ENCODE measurements at regions not wholly inside any gene's neighbourhood (a gene's known extent, or its start where the extent isn't known, plus 50 kb on each side); places are given as distances from the start of the nearest gene placed in this dataset.

DNA sequence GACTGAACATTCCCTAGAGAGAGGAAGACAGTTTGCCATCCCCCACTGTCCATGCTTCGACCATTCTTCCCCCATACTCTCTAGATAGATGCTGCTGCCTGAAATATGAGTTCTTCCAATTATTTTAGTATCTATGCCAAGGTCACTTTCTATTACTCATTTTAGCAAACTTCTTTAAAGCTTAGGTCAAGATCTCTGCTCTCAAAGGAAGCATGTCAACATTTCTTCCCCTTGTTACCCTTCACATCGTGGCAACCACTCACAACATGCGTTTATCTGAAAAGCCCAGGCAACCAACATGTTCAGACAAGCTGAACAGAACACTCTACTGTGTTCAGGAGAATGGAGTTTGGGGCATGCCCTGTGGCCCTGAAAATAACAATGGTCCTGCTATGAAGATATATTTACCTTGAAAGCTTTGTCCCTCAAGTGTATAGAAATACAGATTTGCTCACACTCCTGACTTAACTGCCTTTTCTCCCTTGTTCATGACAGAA lies 138.4 kb upstream of the KIF2A start:
- TF ChIP-seq, protein P1, sequence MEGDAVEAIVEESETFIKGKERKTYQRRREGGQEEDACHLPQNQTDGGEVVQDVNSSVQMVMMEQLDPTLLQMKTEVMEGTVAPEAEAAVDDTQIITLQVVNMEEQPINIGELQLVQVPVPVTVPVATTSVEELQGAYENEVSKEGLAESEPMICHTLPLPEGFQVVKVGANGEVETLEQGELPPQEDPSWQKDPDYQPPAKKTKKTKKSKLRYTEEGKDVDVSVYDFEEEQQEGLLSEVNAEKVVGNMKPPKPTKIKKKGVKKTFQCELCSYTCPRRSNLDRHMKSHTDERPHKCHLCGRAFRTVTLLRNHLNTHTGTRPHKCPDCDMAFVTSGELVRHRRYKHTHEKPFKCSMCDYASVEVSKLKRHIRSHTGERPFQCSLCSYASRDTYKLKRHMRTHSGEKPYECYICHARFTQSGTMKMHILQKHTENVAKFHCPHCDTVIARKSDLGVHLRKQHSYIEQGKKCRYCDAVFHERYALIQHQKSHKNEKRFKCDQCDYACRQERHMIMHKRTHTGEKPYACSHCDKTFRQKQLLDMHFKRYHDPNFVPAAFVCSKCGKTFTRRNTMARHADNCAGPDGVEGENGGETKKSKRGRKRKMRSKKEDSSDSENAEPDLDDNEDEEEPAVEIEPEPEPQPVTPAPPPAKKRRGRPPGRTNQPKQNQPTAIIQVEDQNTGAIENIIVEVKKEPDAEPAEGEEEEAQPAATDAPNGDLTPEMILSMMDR (IDR thresholded peaks at IDR 0.05; ENCODE audit: insufficient read depth, low read length) = no peak
- H3K4me3 ChIP-seq (ENCODE audit: low read depth, low read length) = no peak overlapping the region
- no peak for DNase-seq (ENCODE audit: low read depth)

DNA sequence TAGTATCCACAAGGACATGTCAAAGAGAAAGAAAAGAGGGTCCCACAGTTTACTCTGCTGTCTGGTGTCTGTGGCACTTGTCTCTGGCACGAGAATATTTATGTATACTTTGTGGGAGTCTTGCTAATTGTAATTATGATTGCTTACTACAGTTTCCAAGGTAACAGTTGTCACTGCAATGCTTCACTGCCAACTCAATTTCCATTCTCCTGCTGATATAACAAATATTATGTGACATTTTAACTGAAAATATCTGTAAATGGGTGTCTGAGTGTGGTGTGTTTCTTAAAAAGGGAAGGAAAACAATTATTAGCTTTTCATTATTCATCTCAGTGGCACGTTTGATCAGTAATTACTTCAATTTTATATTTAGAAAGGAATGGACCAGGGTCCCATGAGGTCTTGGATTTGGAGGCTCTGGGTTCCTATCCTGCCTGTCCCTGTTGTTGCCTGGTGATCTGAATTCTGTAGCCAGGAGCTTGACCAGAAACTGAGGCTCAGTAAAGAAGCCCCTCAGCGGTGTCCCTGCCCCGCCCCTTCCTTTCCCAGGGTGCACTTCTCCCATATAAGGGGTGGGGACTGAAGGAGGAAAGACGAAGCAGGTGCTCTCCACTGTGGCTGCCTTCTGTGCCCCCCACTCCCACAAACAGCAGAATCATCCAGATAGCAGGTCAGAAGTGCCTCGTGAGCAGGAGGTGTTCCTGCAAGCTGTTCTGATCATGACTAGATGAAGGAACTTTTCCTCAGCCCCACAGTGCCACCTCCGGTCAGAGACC lies 137.3 kb upstream of the KIF2A start:
- DNase-seq (ENCODE audit: low read depth) = no peak
- H3K4me3 ChIP-seq (ENCODE audit: low read depth, low read length) = no peak overlapping the region
- TF ChIP-seq, protein P1 (IDR thresholded peaks at IDR 0.05; ENCODE audit: insufficient read depth, low read length) = no peak

DNA sequence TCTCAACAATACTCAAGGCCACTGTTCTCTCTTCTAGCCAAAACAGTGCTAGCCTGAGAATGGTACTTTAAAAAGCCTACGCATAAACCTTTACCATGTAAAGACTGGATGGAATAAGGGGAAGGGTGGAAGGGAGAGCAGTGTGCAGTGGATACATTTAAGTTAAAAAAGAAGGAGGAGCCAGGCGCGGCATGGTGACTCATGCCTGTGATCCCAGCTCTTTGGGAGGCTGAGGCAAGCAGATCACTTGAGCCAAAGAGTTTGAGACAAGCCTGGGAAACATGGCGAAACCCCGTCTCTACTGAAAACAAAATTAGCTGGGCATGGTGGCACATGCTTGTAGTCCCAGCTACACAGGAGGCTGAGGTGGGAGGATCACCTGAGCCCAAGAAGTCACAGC lies 127.7 kb upstream of the KIF2A start:
- TF ChIP-seq, protein P1 (IDR thresholded peaks at IDR 0.05; ENCODE audit: insufficient read depth, low read length) = no peak
- no peak for DNase-seq (ENCODE audit: low read depth)
- no peak overlapping the region for H3K4me3 ChIP-seq (ENCODE audit: low read depth, low read length)

DNA sequence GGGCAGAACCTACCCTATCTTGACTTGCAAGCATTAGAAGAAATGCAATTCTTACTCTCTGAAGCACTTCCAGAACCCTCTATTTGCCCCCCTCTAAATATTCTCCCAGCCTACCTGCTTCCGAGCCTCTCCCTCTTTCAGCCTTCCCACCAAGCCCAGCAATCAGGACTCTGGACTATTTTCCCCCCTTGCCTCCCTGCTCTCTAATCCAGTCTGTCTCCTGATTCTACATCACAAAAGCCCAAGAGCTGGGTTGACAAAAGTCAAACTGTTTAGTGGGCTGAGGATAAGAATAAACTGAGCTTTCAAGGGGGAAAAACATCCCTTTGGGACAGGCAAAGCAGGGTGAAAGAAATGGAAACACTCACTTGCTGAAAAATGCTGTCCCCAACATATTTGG lies 123.2 kb upstream of the KIF2A start:
- no peak for DNase-seq (ENCODE audit: low read depth)
- TF ChIP-seq, protein P1 (IDR thresholded peaks at IDR 0.05; ENCODE audit: insufficient read depth, low read length) = no peak
- no peak overlapping the region for H3K4me3 ChIP-seq (ENCODE audit: low read depth, low read length)

DNA sequence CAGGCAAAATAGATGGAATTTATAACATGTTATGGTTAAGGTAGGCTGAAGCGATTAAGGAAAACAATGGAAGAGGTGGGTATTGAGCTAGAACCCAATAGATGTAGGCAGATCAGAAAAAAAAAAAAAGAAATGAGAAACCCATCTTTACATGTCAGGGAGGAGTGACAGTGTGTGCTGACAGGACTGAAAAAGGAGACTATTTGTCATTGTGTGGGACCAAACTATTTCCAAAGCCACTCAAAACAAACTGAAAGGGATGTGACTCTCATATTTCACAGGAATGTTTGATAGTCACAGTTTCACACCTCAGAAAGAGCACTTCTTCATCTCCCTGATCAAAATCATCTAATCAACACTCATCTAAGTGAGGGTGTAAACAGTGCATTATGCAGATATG lies 122.3 kb upstream of the KIF2A start:
- DNase-seq (ENCODE audit: low read depth) = no peak
- no peak overlapping the region for H3K4me3 ChIP-seq (ENCODE audit: low read depth, low read length)
- TF ChIP-seq, protein P1 (IDR thresholded peaks at IDR 0.05; ENCODE audit: insufficient read depth, low read length) = no peak

DNA sequence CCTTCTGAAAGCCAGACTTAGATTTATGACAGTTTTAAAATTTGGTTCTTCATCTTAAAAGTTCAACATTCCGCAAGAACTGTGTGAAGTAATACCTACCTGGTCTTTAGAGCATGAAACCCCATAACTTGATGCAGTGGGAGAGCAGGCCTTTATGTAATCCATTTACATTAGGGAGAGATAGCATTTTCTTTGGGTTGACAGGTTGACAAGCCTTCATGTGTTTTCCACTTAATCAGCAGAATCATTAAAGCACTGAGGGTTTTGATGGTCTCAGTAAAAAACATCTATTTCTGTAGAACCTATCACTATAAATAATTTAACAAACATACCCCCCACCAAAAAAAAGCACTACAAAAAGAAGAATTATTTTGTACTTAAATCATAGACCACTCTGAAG lies 121.6 kb upstream of the KIF2A start:
- TF ChIP-seq, protein P1 (IDR thresholded peaks at IDR 0.05; ENCODE audit: insufficient read depth, low read length) = no peak
- DNase-seq (ENCODE audit: low read depth) = no peak
- H3K4me3 ChIP-seq (ENCODE audit: low read depth, low read length) = no peak overlapping the region

Measured in fibroblast of the aortic adventitia (primary cell).